Endothelial cell of umbilical vein (primary cell): ENCODE measurements at regions not wholly inside any gene's neighbourhood (a gene's known extent, or its start where the extent isn't known, plus 50 kb on each side); places are given as distances from the start of the nearest gene placed in this dataset.

ENCODE experiments used
- EZH2 ChIP-seq: IDR thresholded peaks from 2 replicates; pipeline ENCODE4 v1.6.1; 2012; ENCODE audit warnings: borderline replicate concordance, low read depth, mild to moderate bottlenecking, moderate library complexity, low read length, inconsistent platforms; ENCODE audit not compliant: severe bottlenecking
- FOS ChIP-seq: IDR thresholded peaks from 2 replicates; pipeline ENCODE4 v1.6.1; 2011; ENCODE audit warnings: mild to moderate bottlenecking, low read length, moderate library complexity, borderline replicate concordance; ENCODE audit not compliant: insufficient read depth
- JUN ChIP-seq: IDR thresholded peaks from 2 replicates; pipeline ENCODE4 v1.6.1; 2011; ENCODE audit warnings: borderline replicate concordance, low read depth; ENCODE audit not compliant: insufficient read length, insufficient read depth
- MYC ChIP-seq: IDR thresholded peaks from one replicate; pipeline ENCODE4 v1.6.1; 2011; ENCODE audit warnings: mild to moderate bottlenecking, low read depth, low read length
- POLR2A ChIP-seq: IDR thresholded peaks from 2 replicates; pipeline ENCODE4 v1.6.1; 2012; ENCODE audit warnings: low read depth, mild to moderate bottlenecking, control low read depth, low read length
- POLR2AphosphoS5 ChIP-seq: IDR thresholded peaks from 2 replicates; pipeline ENCODE4 v1.6.1; 2012; ENCODE audit warnings: low read depth, mild to moderate bottlenecking, control low read depth, low read length, moderate library complexity; ENCODE audit not compliant: insufficient read depth
- TF ChIP-seq, protein P1 (sequence below), 2 donors: IDR thresholded peaks; 1 replicate in 1 of 2; 2 replicates in 1 of 2; pipeline ENCODE4 v1.5.1; 2011; ENCODE audit warnings: low read length in 2 of 2, mild to moderate bottlenecking in 2 of 2, moderate library complexity in 2 of 2, control low read depth in 1 of 2, inconsistent platforms in 1 of 2, low read depth in 1 of 2; ENCODE audit not compliant: insufficient read depth in 1 of 2; ENCODE audit errors: extremely low read depth in 1 of 2

DNA sequence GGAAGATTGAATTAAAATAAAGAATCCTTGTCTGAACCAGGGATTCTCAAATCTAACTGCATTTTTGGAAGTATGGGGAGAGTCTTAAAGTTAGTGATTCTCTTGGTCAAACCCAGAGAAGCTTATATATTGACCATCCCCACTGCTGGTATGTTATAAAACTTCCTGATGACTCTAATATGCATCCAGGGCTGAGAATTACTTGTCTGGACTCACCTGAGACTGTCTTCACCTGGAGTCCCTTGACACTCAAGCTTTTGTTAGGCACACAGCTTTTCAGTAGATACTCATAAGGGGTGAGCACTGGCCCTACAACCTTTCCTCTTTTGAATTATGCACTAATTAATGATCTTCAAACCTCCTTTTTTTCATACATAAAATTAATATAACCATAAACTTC, 149.6 kb upstream of the GULP1 start:
- TF ChIP-seq, protein P1, sequence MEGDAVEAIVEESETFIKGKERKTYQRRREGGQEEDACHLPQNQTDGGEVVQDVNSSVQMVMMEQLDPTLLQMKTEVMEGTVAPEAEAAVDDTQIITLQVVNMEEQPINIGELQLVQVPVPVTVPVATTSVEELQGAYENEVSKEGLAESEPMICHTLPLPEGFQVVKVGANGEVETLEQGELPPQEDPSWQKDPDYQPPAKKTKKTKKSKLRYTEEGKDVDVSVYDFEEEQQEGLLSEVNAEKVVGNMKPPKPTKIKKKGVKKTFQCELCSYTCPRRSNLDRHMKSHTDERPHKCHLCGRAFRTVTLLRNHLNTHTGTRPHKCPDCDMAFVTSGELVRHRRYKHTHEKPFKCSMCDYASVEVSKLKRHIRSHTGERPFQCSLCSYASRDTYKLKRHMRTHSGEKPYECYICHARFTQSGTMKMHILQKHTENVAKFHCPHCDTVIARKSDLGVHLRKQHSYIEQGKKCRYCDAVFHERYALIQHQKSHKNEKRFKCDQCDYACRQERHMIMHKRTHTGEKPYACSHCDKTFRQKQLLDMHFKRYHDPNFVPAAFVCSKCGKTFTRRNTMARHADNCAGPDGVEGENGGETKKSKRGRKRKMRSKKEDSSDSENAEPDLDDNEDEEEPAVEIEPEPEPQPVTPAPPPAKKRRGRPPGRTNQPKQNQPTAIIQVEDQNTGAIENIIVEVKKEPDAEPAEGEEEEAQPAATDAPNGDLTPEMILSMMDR (IDR thresholded peaks at IDR 0.05; ENCODE audit: extremely low read depth in 1 of 2, insufficient read depth in 1 of 2, low read depth in 1 of 2, low read length in 2 of 2), result no peak
- TF ChIP-seq JUN (no peak), POLR2A (no peak), MYC (no peak), POLR2AphosphoS5 (no peak), EZH2 (no peak), FOS (no peak)
